ENCODE measurements at regions not wholly inside any gene's neighbourhood (a gene's known extent, or its start where the extent isn't known, plus 50 kb on each side); places are given as distances from the start of the nearest gene placed in this dataset.
"Not testable (repeated sequence)": the region's sequence is repeated elsewhere in the genome, so short reads cannot be mapped to it uniquely, and the experiment has no call there.

GRCh38 chr10:84007482-84007881 is 131.8 kb upstream of the GHITM start:
- no peak for DNase-seq (ENCODE audit: extremely low read depth, low read depth)

DNA sequence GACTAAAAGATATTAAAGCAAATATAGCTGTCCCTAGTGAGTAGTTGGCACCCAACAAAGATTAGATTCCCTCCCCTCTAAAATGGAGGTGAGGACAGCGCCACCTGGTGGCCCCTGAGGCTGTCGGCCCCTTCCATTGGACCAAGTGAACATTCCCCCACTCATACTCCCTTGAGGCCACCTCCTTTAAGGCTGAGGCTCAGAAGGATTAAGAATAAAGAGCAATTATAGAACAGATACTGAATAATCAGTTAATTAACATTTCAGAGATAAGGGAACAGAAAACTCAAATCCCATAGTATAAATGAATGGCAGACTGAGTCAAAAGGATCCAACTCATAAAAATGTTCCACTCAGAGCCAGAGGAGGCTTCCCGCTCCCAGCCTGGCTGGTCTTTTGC is 130.4 kb upstream of the GHITM start:
- DNase-seq (ENCODE audit: extremely low read depth, low read depth): peak; percentile 5

DNA sequence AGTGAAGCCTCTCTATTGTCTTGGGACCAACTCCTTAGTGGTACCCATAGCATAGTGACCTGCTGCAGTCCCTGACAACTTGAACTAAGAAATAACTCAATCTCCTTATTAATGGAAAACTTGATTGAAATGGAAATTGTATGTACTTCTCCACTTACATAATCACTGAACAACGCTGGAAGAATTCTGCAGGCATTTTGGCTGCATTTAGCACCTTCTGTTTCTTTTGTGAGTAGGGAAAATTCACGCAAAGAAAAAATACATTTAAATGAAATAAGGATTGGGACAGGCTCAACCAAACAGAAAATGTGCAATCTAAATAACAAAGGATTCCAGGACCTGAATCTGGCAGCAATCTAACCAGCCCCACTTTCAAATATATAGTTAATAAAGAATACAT is 126.9 kb upstream of the GHITM start:
- DNase-seq (ENCODE audit: extremely low read depth, low read depth): no peak

DNA sequence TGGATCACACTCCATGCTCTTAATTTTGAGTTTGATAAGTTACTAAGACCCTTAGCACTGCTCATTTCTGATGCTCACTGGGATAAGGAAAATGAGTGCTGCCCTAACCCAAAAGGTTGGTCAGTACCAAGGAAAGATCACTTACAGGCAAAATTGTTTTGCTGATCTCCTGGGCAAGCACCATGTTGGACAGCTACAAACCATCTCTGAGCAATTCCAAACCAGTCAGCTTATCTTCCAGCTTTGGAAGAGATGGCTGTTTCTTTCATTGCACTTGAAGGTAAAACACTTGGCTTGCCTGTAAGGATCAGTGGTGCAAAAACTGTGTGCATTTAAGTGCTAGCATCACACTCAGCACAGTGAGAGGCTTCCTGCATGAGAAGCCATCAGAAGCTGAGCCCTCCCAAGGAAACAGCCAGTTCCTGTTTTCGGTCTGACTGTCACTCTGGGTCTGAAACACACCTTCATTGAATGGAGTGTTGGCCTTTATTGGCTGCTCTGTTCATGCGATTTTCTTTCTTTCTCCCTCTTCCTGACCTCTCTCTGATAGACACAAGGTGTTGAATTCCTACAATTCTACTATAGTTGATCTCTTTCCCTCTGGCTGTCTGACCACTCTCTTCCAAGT is 126.4 kb upstream of the GHITM start:
- no peak for DNase-seq (ENCODE audit: extremely low read depth, low read depth)

GRCh38 chr10:84015877-84016595 is 123.3 kb upstream of the GHITM start:
- no peak for DNase-seq (ENCODE audit: extremely low read depth, low read depth)

- no peak for DNase-seq (ENCODE audit: extremely low read depth, low read depth)
Measured at GRCh38 chr10:84018826-84019225, 120.5 kb upstream of the GHITM start.

DNA sequence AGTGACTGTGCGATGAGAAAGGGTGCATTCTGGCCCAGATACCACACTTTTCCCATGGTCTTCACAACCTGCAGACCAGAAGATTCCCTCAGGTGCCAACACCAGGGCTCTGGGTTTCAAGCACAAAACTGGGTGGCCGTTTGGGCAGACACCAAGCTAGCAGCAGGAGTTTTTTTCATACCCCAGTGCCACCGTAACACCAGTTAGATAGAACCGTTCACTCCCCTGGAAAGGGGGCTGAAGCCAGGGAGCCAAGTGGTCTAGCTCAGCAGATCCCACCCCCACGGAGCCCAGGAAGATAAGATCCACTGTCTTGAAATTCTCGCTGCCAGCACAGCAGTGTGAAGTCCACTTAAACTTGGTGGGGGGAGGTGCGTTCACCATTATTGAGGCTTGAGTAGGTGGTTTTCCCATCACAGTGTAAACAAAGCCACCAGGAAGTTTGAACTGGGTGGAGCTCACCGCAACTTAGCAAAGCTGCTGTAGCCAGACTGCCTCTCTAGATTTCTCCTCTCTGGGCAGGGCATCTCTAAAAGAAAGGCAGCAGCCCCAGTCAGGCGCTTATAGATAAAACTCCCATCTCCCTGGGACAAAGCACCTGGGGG is 119.4 kb upstream of the GHITM start:
- not testable (repeated sequence) for DNase-seq (ENCODE audit: extremely low read depth, low read depth)

GRCh38 chr10:84026821-84027257 is 112.5 kb upstream of the GHITM start:
- DNase-seq (ENCODE audit: extremely low read depth, low read depth): peak; percentile 25

DNA sequence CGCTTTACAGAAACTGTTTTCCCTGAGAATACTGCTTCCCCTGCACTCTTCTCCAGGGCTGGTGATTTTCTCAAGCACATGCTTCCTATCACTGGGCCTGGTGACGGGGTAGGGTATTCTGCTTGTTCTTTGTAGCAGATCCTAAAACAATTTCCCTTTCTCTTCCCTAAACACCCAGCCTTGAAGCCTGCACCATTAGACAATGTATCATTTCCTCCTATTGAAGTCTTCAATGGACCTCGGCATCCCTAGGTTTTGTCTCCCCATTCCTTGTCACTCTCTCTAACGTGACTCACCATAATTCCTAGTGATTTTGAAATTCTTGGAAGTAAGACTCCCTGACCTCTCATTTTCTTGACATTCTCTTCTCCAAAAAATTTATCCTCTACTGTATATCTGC is 109.5 kb upstream of the GHITM start:
- DNase-seq (ENCODE audit: extremely low read depth, low read depth): no peak

GRCh38 chr10:84038035-84038434 is 101.3 kb upstream of the GHITM start:
- DNase-seq (ENCODE audit: extremely low read depth, low read depth): no peak

DNA sequence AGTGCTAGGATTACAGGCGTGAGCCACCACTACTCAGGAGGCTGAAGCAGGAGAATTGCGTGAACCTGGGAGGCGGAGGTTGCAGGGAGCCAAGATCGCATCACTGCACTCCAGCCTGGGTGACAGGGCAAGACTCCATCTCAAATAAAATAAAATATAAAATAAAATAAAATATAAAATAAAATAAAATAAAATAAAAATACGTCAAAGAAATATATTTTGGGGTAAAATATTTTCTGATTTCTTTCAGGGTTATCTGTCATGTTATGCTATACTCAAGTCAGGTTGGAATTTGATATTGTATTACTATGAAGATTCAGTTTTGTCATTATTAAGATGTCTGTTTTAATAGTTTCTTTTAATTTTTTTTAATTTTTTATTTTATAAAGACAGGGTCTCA is 99.4 kb upstream of the GHITM start:
- no peak for DNase-seq (ENCODE audit: extremely low read depth, low read depth)

DNA sequence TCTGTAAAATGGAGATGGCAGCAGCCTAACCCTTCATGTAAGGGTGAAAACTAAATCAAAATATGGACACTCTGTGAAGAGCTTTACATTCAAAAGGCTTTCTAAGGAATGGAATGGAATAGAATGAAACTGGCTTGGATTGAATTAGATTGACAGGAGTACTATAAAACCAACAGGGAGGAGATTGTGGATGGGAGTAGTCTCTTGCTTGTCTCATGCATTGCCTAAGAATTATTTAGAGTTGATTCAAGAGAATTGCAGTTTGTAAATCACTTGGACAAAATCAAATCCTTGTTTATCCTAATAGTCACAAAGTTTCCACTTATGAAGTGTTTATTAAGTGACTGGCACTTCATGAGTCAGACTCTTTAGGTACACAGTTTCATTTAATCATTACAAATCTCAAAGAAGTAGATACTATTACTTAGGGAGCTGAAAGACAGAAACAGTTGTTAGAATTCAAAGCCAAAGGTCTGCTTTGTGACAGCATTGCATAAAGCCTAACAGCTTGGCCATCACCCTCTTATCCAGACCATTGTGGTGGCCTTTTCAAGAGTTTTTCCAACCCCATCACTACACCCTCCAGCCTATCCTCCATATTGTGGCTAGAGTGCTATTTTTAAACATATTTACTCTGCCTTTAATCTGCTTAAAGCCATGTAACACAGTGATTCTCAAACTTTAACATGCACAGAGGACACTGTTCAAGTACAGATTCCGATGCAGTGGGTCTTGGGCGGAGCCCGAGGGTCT is 91.9 kb upstream of the GHITM start:
- DNase-seq (ENCODE audit: extremely low read depth, low read depth): no peak

- DNase-seq (ENCODE audit: extremely low read depth, low read depth): no peak
Measured at GRCh38 chr10:84049645-84050011, 89.7 kb upstream of the GHITM start.

DNA sequence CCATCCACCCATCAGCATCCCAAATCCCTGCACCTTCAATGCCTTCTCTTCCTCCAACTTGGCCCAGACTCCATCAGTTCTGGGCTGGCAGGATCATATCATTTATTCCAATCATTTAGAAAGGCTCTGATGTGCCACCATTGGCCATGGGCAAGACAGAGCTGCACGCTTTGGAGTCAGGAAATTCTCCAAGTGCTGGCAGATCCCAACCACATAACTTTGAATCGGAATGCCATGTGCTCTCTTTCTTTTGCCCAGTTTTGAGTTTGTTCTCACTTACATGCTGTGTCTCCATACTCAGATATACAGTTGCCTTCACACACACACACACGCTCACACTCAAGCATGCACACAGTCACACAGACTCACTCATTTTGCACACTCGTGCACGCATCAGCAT is 85.7 kb upstream of the GHITM start:
- no peak for DNase-seq (ENCODE audit: extremely low read depth, low read depth)

DNA sequence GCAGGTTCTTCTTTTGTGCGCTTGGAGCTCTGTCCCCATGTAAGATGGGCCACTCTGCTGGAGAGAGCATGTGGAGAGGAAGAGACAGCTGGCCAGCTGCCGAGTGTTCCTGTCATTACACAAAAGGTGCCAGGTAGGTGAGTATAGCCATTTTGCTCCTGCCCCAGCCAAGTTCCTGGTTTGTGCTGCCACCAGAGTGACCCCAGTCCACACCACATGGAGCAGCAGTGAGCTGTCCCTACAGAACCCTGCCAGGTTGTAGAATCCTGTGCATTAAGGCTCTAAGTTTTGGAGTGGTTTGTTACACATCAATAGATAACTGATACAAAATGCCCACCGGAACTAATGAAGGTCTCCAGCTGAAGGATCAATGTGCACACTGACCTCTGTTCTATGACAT is 84.6 kb upstream of the GHITM start:
- DNase-seq (ENCODE audit: extremely low read depth, low read depth): no peak

DNA sequence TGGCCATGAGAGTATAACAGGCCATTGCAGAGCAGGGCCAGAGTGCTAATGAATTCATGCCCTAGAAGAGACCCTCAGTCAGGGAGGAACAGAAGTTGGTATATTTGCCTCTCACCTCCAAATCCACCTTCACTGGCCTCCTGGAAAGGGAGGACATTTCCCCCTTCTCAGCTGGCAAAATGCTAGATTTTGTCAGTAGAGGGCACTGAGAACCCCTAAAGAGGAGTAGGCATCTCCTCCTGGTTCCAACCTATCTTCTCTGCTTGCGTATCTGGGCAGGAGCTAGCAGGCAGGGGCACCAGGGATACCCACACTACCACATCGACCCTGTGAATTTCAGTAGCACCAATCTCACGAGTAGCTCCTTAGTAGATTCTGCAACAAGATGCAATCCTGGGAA is 79.8 kb upstream of the GHITM start:
- DNase-seq (ENCODE audit: extremely low read depth, low read depth): no peak

GRCh38 chr10:84063440-84063839 is 75.9 kb upstream of the GHITM start:
- DNase-seq (ENCODE audit: extremely low read depth, low read depth): no peak

DNA sequence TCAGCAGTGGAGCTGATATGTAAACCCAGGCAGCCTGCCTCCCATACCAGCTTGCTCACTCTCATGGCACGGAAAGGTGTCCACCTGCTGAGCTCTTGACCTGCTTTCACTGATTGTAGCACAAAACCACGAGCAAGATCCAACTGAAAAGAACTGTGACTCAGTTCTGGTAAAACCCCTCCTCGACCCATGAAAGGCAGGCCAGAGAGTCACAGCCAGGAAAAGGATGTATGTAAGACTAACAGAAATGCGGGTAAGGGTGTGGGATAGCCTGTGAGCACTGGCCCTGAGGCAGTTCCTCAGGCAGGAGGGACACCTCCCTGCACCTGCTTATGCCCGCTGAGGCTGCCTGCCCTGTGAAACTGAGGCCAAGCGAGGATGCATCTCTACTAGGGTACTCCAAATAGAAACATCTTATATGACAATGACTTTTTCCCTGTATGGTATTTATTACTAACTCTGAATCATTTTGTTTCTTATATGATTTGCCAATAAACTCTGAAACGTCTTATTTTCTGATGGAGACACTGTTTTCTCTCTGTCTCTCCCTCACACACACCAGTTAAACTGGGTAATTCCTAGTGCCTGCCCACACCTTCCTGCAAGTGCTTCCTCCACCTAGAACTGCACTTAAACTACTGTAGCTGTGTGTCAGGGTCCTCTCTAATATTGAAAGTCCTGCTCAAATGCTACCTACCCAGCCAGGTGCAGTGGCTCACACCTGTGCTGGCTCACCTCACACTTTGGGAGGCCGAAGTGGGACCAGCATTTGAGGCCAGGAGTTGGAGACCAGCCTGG is 73.3 kb upstream of the GHITM start:
- no peak for DNase-seq (ENCODE audit: extremely low read depth, low read depth)

DNA sequence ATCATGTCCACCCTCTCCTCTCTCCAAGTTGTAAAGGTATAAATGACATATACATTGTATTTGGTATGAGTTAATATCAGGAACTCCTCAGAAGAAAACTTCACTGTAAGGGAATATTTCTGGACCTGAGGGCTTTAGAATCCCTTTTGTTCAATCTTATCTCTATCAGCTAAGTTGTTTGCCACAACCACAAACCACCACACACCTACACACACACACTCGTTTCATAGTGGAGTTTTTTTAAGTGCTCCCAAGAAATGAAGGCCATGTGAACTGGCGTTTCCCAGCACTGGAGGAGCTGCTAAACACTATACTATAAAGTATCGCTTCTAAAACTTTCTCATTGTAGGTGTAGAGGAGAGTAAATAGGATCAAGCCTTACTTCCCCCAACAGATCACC is 64.8 kb upstream of the GHITM start:
- no peak for DNase-seq (ENCODE audit: extremely low read depth, low read depth)

DNA sequence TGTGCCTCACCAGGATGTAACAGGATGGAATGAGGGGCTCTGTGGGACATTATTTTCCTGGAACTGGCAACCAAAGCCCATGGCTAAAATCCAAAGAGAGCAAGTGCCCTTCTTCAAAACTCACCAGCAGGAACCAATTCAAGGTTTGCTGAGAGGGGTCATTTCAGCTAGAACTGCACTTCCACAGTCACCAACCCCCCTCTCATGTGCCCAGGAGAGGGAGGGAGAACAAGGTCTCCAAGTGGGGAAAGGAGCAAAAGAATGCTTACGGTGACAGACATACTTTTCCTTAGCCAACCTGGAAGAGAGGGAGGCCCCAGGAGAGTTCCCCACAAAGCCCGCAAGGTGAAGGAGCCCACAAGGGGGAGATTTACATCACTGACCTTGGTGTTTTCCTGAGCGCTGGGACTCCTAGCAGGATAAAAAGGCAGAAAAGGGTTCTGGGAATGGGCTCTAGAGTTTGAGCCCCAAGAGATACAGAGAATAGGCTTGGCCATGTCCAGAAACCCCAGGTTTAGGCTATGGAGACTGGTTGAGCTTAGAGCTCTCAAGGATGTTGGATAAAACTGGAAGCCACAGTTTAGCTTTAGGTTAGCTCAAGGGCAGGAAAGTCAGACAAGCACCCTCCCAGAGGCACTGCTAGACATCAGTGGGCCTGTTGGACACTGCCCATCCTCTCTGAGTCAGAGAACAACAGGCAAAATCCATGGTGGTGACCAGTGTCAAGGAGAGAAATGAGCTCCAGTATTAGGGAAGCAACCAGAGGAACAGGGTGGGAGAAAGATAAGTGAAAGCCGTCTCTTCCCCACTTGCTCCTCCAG is 63.9 kb upstream of the GHITM start:
- no peak for DNase-seq (ENCODE audit: extremely low read depth, low read depth)
